ENCODE measurements at regions not wholly inside any gene's neighbourhood (a gene's known extent, or its start where the extent isn't known, plus 50 kb on each side); places are given as distances from the start of the nearest gene placed in this dataset.

DNA sequence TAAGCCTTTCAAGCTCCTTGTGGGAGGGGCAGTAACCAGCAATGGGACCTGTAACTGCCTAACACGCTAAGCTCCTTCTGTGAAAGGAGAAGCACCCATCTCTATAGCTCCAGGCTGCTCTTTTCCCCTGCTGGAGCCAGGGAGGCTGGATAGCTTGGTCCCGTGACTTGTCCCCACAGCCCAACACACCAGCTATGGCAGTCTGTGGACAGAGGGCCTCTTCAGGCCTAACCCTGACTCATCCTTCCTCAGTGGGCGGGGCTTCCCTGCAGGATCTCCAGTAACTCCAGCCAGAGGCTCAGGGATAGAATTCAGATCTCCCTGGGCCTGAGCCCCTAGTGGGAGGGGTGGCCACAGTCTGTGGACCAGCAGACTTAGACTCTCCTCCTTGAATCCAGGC lies 1290.1 kb downstream of the PCDH7 start:
- no peak for DNase-seq (ENCODE audit: low read depth, low spot score)
- H3K4me3 ChIP-seq (ENCODE audit: low read depth, low read length): no peak overlapping the region
- TF ChIP-seq, protein P1, sequence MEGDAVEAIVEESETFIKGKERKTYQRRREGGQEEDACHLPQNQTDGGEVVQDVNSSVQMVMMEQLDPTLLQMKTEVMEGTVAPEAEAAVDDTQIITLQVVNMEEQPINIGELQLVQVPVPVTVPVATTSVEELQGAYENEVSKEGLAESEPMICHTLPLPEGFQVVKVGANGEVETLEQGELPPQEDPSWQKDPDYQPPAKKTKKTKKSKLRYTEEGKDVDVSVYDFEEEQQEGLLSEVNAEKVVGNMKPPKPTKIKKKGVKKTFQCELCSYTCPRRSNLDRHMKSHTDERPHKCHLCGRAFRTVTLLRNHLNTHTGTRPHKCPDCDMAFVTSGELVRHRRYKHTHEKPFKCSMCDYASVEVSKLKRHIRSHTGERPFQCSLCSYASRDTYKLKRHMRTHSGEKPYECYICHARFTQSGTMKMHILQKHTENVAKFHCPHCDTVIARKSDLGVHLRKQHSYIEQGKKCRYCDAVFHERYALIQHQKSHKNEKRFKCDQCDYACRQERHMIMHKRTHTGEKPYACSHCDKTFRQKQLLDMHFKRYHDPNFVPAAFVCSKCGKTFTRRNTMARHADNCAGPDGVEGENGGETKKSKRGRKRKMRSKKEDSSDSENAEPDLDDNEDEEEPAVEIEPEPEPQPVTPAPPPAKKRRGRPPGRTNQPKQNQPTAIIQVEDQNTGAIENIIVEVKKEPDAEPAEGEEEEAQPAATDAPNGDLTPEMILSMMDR (IDR thresholded peaks at IDR 0.05; ENCODE audit: low read depth, low read length): no peak
- in situ Hi-C loops (cut with HindIII; ENCODE audit: low sequenced_read_pairs): no loop called here

DNA sequence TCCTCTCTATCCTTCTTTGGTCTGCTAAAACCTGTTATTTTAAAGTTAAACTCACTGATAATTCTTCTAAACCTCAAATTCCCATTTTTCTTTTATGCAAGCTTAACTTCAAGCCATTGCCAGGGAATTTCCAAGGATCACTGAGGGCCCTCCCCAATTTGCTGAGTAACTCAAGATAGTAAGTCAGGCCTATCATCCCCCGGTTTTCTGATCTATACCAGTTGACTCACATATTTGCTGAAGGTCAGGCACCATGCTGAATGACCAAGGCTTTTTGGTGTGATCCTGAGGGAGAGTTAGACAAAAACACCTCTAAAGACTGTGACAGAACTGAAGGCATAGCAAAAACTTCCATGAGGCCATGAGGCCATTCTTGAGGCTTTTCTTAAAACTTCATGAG lies 1301.9 kb downstream of the PCDH7 start:
- no peak overlapping the region for H3K4me3 ChIP-seq (ENCODE audit: low read depth, low read length)
- no peak for DNase-seq (ENCODE audit: low read depth, low spot score)
- in situ Hi-C loops (cut with HindIII; ENCODE audit: low sequenced_read_pairs): no loop called here
- TF ChIP-seq, protein P1 (IDR thresholded peaks at IDR 0.05; ENCODE audit: low read depth, low read length): no peak

DNA sequence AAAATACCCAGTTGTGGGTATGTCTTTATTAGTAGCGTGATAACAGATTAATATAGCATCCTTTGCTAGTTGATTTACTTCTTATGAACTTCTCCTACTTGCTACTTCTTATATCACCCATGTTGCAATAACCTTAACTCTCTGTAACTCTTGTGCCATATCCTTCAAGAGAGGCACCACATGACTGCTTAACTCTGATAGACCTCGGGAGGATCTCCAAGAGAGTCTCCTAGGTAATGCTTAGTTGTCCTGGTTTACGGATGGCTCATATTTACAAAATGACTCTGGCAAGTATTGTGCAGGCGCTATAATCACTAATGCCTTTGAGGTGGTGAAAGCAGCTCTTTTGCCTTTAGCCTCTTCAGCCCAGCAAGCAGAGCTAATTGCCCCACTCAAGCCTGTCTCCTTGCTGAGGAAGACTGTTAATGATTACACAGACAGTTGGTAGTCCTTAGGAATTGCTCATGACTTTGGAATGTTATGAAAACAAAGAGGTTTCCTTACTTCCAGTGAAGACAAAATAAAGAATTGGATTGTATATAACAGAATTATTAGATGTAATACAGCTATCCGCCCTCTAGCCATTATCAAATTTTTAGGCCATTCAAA lies 1305.8 kb downstream of the PCDH7 start:
- in situ Hi-C loops (cut with HindIII; ENCODE audit: low sequenced_read_pairs): no loop called here
- no peak overlapping the region for H3K4me3 ChIP-seq (ENCODE audit: low read depth, low read length)
- TF ChIP-seq, protein P1 (IDR thresholded peaks at IDR 0.05; ENCODE audit: low read depth, low read length): no peak
- peak; percentile 55 for DNase-seq (ENCODE audit: low read depth, low spot score)

DNA sequence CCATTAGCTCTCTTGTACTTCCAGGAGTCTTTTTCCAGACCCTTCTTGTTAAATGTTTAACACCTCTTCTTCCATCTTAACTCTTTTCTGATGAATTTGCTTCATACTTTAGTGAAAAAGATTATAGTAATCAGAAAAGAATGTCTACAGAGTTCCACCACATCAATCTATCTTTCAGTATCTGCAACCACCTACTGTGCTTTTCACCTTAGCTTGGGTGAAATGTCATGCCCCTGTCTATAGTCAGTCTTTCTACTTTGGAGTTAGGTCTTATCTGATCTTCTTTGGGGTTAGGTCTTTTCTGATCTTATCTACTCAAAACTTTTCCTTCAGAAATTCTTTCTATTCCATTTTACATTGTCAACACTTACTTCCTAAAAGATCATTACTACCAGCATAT lies 1310.2 kb downstream of the PCDH7 start:
- TF ChIP-seq, protein P1 (IDR thresholded peaks at IDR 0.05; ENCODE audit: low read depth, low read length): no peak
- no peak for DNase-seq (ENCODE audit: low read depth, low spot score)
- in situ Hi-C loops (cut with HindIII; ENCODE audit: low sequenced_read_pairs): no loop called here

DNA sequence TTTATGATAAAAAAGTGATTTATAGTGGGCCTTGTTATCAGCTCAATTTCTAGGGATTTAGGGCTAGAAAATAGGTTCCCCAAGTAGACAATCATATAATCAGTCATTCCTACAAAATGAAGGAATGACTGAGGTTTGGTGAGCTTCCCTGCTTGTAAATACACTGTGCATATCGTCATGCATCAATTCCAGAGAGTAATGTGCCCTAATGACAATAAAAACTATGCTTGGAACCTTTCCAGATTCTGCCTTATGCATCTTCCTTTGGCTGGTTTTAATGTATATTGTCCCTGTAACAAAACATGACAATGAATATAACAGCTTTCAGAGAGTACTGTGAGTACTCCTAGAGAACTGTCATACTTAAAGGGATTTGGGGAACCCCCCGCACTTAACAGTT lies 1310.9 kb downstream of the PCDH7 start:
- no peak for DNase-seq (ENCODE audit: low read depth, low spot score)
- no peak overlapping the region for H3K4me3 ChIP-seq (ENCODE audit: low read depth, low read length)
- TF ChIP-seq, protein P1 (IDR thresholded peaks at IDR 0.05; ENCODE audit: low read depth, low read length): no peak
- in situ Hi-C loops (cut with HindIII; ENCODE audit: low sequenced_read_pairs): no loop called here

More for the DNA sequence above, 1310.2 kb downstream of the PCDH7 start:
- no peak overlapping the region for H3K4me3 ChIP-seq (ENCODE audit: low read depth, low read length)

DNA sequence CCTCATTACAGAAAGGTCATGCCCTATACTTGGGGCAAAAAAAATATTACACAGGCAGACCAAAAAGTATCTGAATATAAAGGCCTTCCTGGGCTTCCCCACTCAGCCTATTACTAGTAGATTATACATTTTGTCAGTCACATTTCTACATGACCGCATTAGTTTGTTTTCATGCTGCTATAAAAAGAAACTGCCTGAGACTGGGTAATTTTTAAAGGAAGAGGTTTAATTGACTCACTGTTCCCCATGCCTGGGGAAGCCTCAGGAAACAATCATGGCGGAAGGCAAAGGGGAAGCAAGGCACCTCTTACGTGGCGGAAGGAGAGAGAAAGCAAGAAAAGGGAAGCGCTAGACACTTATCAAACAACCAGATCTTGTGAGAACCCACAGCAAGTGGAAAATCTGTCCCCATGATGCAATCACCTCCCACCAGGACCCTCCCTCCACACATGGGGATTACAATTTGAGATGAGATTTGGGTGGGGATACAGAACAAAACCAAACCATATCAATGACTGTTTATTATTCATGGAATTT lies 1312.0 kb downstream of the PCDH7 start:
- TF ChIP-seq, protein P1 (IDR thresholded peaks at IDR 0.05; ENCODE audit: low read depth, low read length): no peak
- in situ Hi-C loops (cut with HindIII; ENCODE audit: low sequenced_read_pairs): no loop called here
- no peak overlapping the region for H3K4me3 ChIP-seq (ENCODE audit: low read depth, low read length)
- DNase-seq (ENCODE audit: low read depth, low spot score): no peak

Measured in astrocyte of the spinal cord (primary cell).